ENCODE measurements at regions not wholly inside any gene's neighbourhood (a gene's known extent, or its start where the extent isn't known, plus 50 kb on each side); places are given as distances from the start of the nearest gene placed in this dataset.

DNA sequence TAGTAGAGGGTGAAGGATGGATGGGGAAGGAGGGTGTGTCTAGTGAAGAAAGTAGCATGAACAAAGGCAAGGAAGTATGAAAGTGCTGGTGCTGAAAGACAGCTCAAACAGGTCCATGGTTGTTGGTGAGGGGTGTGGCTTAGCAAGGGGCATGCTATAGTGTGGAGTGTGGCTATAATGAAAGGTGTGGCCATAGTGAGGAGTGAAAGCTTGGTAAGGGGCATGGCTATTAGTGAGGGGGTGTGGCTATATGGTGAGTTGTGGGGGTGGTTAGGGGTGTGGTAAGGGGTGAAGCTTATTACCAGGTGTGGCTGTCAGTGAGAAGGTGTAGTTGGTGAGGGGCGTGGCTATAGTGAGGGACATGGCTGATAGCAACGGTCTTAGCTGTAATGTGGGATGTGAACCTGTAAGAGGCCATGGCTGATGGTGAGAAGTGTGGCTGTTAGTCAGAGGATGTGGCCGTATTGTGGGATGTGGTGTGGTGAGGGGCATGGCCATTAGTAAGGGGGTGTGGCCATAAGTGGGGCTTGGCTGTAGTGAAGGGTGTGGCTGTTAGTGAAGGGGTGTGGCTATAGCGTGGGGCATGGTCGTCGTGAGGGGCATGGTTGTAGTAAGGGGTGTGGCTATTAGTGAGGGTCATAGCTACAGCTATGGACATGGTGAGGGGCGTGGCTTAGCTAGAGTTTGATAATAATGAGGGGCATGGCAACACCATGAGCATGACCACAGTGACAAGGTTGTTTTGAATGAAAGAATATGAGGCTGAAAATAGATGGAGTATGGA, 549.6 kb downstream of the FBXO15 start:
- ATAC-seq, result no peak
- Histone ChIP-seq H3K4me3 (no peak overlapping the region), H3K4me1 (no peaks in the 10 kb centered on the region)

GRCh38 chr18:73594749-73595148, 552.9 kb downstream of the FBXO15 start:
- 47 to 60% methylated on average over 4 of the region's 4 CpGs for WGBS, 2 donors (ENCODE audit: low coverage in 1 of 2)
- Histone ChIP-seq H3K4me1 (no peaks in the 10 kb centered on the region), H3K36me3 (no peaks in the 10 kb centered on the region), H3K4me3 (no peak overlapping the region), H3K27me3 (no peaks in the 10 kb centered on the region), H3K27ac (no peak overlapping the region), H3K9me3 (no peaks in the 10 kb centered on the region)
- TF ChIP-seq, protein P1, sequence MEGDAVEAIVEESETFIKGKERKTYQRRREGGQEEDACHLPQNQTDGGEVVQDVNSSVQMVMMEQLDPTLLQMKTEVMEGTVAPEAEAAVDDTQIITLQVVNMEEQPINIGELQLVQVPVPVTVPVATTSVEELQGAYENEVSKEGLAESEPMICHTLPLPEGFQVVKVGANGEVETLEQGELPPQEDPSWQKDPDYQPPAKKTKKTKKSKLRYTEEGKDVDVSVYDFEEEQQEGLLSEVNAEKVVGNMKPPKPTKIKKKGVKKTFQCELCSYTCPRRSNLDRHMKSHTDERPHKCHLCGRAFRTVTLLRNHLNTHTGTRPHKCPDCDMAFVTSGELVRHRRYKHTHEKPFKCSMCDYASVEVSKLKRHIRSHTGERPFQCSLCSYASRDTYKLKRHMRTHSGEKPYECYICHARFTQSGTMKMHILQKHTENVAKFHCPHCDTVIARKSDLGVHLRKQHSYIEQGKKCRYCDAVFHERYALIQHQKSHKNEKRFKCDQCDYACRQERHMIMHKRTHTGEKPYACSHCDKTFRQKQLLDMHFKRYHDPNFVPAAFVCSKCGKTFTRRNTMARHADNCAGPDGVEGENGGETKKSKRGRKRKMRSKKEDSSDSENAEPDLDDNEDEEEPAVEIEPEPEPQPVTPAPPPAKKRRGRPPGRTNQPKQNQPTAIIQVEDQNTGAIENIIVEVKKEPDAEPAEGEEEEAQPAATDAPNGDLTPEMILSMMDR (IDR thresholded peaks at IDR 0.05), result no peak
- TF ChIP-seq POLR2A (IDR thresholded peaks at IDR 0.05) (no peak), EP300 (IDR thresholded peaks at IDR 0.05) (no peak), POLR2AphosphoS5 (IDR thresholded peaks at IDR 0.05) (no peak)
- no peak for ATAC-seq

More for the DNA sequence above, 549.6 kb downstream of the FBXO15 start:
- Histone ChIP-seq H3K36me3 (no peaks in the 10 kb centered on the region), H3K27ac (no peak overlapping the region), H3K9me3 (no peaks in the 10 kb centered on the region), H3K27me3 (no peaks in the 10 kb centered on the region)
- TF ChIP-seq, protein P1 (IDR thresholded peaks at IDR 0.05), result no peak
- TF ChIP-seq EP300 (IDR thresholded peaks at IDR 0.05) (no peak), POLR2A (IDR thresholded peaks at IDR 0.05) (no peak), POLR2AphosphoS5 (IDR thresholded peaks at IDR 0.05) (no peak)
- 68 to 69% methylated on average over 7 of the region's 7 CpGs for WGBS, 2 donors (ENCODE audit: low coverage in 1 of 2)

- no peaks in the 10 kb centered on the region for H3K9me3 ChIP-seq
- TF ChIP-seq POLR2AphosphoS5 (IDR thresholded peaks at IDR 0.05) (no peak), POLR2A (IDR thresholded peaks at IDR 0.05) (no peak), EP300 (IDR thresholded peaks at IDR 0.05) (no peak)
- TF ChIP-seq, protein P1 (IDR thresholded peaks at IDR 0.05), result no peak
- no peak overlapping the region for H3K4me3 ChIP-seq
- no peaks in the 10 kb centered on the region for H3K36me3 ChIP-seq
- ATAC-seq, result no peak
- no peaks in the 10 kb centered on the region for H3K4me1 ChIP-seq
- no peak overlapping the region for H3K27ac ChIP-seq
- H3K27me3 ChIP-seq, result no peaks in the 10 kb centered on the region
- WGBS, 2 donors (ENCODE audit: low coverage in 1 of 2), result 77 to 82% methylated on average over 2 of the region's 2 CpGs
Measured at GRCh38 chr18:73593207-73593606, 554.4 kb downstream of the FBXO15 start.

DNA sequence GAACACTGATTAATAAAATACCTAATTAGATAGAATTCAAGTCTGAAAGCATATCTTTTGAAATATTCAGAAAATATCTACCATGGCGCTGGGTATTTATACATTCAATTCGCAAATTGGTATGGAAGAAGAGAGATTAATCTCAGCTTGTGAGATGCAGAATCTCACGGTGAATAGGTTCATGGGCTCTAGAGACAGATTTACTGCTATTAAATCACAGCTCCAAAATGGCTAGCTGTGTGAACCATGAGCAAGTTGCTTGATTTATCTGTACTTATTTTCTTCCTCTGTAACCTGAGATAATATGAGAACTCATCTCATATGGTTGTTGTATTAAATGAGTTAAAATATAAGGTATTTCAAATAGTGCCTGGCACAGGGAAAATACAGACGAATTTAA, 556.7 kb downstream of the FBXO15 start:
- Histone ChIP-seq H3K27me3 (no peaks in the 10 kb centered on the region), H3K4me1 (no peaks in the 10 kb centered on the region), H3K36me3 (no peaks in the 10 kb centered on the region), H3K27ac (no peak overlapping the region), H3K4me3 (no peak overlapping the region), H3K9me3 (no peaks in the 10 kb centered on the region)
- TF ChIP-seq POLR2A (IDR thresholded peaks at IDR 0.05) (no peak), POLR2AphosphoS5 (IDR thresholded peaks at IDR 0.05) (no peak), EP300 (IDR thresholded peaks at IDR 0.05) (no peak)
- TF ChIP-seq, protein P1 (IDR thresholded peaks at IDR 0.05), result no peak
- 86 to 93% methylated on average over 4 of the region's 4 CpGs for WGBS, 2 donors (ENCODE audit: low coverage in 1 of 2)
- no peak for ATAC-seq

DNA sequence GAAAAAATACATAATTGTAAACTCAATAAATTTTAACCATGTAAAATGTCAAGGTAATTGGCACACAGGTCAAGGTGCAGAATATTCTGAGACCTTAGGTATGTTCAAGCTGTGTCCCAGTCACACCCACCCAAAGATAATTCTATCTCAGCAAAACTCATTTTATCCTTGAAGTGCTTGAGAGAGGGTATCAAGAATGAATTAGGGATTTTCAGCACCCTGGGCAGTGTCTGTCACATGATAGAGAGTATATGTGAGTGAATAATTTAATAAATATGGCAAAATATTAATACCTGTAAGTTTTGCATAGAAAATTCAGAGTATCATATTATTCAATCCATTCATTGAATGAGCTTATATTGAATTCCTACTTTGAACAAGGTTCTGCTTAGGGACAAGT, 567.9 kb downstream of the FBXO15 start:
- Histone ChIP-seq H3K36me3 (no peaks in the 10 kb centered on the region), H3K9me3 (no peaks in the 10 kb centered on the region), H3K4me3 (no peak overlapping the region), H3K27me3 (no peaks in the 10 kb centered on the region), H3K27ac (no peak overlapping the region), H3K4me1 (no peaks in the 10 kb centered on the region)
- no peak for ATAC-seq
- TF ChIP-seq POLR2AphosphoS5 (IDR thresholded peaks at IDR 0.05), result no peak
- TF ChIP-seq EP300 (IDR thresholded peaks at IDR 0.05), result no peak
- no peak for TF ChIP-seq POLR2A (IDR thresholded peaks at IDR 0.05)
- TF ChIP-seq, protein P1 (IDR thresholded peaks at IDR 0.05), result no peak

Data from gastroesophageal sphincter (tissue), 4 donors.